ENCODE measurements at regions not wholly inside any gene's neighbourhood (a gene's known extent, or its start where the extent isn't known, plus 50 kb on each side); places are given as distances from the start of the nearest gene placed in this dataset.

DNA sequence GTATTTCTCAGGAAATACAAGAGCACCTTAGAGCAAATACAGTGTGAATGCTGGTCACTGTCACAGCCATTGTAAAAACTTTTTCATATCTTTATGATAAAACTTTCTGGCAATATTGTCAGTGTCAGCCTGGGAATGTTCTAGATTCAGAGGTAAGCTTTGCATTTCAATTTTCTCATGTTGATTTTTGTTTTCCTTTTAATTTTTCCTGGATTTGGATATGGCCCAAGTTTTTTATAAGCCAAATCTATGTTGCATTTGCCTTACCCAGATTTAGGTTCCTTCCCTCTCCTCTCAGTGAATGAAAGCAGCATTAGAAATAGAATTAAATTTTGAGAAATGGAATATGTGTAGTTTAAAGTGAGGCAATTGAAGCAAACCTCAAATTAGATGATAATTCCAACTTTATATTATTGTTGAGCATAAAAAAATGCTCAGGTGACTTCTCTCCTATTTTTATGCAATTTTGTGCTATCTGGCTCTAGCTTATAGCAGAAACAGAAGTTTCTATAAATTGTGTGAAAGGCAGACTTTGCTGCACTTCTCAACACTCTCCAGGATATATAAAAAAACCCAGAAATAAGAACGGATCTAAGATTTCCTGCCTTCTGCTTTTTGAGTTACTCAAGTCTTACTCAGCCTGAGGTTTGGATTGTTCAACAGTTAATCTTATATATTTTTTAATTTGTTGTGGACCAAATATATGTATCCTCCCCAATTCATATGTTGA, 368.2 kb upstream of the PRICKLE1 start:
- TF ChIP-seq, protein P1, sequence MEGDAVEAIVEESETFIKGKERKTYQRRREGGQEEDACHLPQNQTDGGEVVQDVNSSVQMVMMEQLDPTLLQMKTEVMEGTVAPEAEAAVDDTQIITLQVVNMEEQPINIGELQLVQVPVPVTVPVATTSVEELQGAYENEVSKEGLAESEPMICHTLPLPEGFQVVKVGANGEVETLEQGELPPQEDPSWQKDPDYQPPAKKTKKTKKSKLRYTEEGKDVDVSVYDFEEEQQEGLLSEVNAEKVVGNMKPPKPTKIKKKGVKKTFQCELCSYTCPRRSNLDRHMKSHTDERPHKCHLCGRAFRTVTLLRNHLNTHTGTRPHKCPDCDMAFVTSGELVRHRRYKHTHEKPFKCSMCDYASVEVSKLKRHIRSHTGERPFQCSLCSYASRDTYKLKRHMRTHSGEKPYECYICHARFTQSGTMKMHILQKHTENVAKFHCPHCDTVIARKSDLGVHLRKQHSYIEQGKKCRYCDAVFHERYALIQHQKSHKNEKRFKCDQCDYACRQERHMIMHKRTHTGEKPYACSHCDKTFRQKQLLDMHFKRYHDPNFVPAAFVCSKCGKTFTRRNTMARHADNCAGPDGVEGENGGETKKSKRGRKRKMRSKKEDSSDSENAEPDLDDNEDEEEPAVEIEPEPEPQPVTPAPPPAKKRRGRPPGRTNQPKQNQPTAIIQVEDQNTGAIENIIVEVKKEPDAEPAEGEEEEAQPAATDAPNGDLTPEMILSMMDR (IDR thresholded peaks at IDR 0.05), result no peak
- no peak for TF ChIP-seq EZH2phosphoT487 (IDR thresholded peaks at IDR 0.05)
- TF ChIP-seq EZH2 (IDR thresholded peaks at IDR 0.05), result no peak
